ENCODE measurements at regions not wholly inside any gene's neighbourhood (a gene's known extent, or its start where the extent isn't known, plus 50 kb on each side); places are given as distances from the start of the nearest gene placed in this dataset.

DNA sequence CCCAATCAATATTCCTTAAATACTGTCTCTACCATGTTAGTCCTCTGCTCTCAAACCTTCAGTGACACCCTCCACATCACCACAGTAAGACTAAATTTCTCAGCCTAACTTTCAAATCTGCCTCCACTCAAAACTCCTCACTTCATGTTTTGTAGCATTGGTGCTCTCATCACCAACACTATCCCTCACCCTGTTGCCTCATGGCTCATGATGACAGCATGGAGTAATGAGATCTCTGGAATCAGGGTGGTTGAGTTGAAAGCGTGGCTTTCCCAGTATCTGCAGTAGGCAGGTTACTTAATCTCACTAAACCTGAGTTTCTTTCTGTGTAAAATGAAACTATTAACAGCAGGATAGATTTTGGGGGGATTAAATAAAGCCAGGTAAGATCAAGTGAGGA, 621.4 kb downstream of the NYAP2 start:
- intact Hi-C loops (cut with micrococcal nuclease; ENCODE audit: unreplicated experiment), result no loop called here
- Histone ChIP-seq H3K4me1 (ENCODE audit: insufficient read depth, low read length, poor library complexity, severe bottlenecking) (no peaks in the 10 kb centered on the region), H3K4me3 (ENCODE audit: low read depth, low read length, poor library complexity, severe bottlenecking) (no peak overlapping the region), H3K9me3 (ENCODE audit: low read depth, low read length, poor library complexity, severe bottlenecking) (no peaks in the 10 kb centered on the region), H3K36me3 (ENCODE audit: insufficient read depth, low read length, poor library complexity, severe bottlenecking) (no peaks in the 10 kb centered on the region), H3K27ac (ENCODE audit: low read depth, low read length, poor library complexity, severe bottlenecking) (no peak overlapping the region), H3K27me3 (replicated peaks; ENCODE audit: insufficient read depth, low read depth, low read length, poor library complexity) (no peaks in the 10 kb centered on the region)
- no peak for TF ChIP-seq EZH2 (IDR thresholded peaks at IDR 0.05; ENCODE audit: borderline replicate concordance, low read depth, low read length, poor library complexity, severe bottlenecking)
- TF ChIP-seq, protein P1, sequence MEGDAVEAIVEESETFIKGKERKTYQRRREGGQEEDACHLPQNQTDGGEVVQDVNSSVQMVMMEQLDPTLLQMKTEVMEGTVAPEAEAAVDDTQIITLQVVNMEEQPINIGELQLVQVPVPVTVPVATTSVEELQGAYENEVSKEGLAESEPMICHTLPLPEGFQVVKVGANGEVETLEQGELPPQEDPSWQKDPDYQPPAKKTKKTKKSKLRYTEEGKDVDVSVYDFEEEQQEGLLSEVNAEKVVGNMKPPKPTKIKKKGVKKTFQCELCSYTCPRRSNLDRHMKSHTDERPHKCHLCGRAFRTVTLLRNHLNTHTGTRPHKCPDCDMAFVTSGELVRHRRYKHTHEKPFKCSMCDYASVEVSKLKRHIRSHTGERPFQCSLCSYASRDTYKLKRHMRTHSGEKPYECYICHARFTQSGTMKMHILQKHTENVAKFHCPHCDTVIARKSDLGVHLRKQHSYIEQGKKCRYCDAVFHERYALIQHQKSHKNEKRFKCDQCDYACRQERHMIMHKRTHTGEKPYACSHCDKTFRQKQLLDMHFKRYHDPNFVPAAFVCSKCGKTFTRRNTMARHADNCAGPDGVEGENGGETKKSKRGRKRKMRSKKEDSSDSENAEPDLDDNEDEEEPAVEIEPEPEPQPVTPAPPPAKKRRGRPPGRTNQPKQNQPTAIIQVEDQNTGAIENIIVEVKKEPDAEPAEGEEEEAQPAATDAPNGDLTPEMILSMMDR (conservative IDR thresholded peaks at IDR 0.05; ENCODE audit: low read depth, low read length), result no peak
- CTCF ChIA-PET, result no interaction called here
- DNase-seq (ENCODE audit: low spot score), result no peak
- no TSS peak for BruUV-seq (replicated peaks)
- POLR2A ChIA-PET (ENCODE audit: low non-redundant PET), result no interaction called here

DNA sequence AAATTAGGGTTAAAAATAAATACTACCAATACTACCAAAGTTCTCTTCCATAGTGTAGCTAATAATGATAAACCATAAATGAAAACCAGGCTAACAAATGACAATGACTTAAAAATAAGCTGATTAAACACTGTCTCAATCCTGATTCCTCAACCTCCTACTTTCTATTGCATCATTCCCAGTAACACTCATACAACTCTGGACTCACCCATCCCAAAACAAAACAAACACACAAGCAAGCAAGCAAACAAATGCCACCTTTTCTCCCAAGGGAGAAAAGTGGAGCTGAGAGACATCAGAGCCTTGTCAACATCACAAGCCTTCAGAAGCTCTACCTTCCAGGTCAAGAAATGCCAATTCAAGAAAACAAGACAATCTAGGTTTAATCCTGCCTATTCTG, 620.7 kb downstream of the NYAP2 start:
- H3K9me3 ChIP-seq (ENCODE audit: low read depth, low read length, poor library complexity, severe bottlenecking), result no peaks in the 10 kb centered on the region
- ChIA-PET POLR2A (ENCODE audit: low non-redundant PET) (no interaction called here), CTCF (no interaction called here)
- H3K4me3 ChIP-seq (ENCODE audit: low read depth, low read length, poor library complexity, severe bottlenecking), result no peak overlapping the region
- no peaks in the 10 kb centered on the region for H3K27me3 ChIP-seq (replicated peaks; ENCODE audit: insufficient read depth, low read depth, low read length, poor library complexity)
- no peaks in the 10 kb centered on the region for H3K4me1 ChIP-seq (ENCODE audit: insufficient read depth, low read length, poor library complexity, severe bottlenecking)
- intact Hi-C loops (cut with micrococcal nuclease; ENCODE audit: unreplicated experiment), result no loop called here
- no TSS peak for BruUV-seq (replicated peaks)
- no peak overlapping the region for H3K27ac ChIP-seq (ENCODE audit: low read depth, low read length, poor library complexity, severe bottlenecking)
- H3K36me3 ChIP-seq (ENCODE audit: insufficient read depth, low read length, poor library complexity, severe bottlenecking), result no peaks in the 10 kb centered on the region
- TF ChIP-seq, protein P1 (conservative IDR thresholded peaks at IDR 0.05; ENCODE audit: low read depth, low read length), result no peak
- no peak for TF ChIP-seq EZH2 (IDR thresholded peaks at IDR 0.05; ENCODE audit: borderline replicate concordance, low read depth, low read length, poor library complexity, severe bottlenecking)
- DNase-seq (ENCODE audit: low spot score), result no peak

DNA sequence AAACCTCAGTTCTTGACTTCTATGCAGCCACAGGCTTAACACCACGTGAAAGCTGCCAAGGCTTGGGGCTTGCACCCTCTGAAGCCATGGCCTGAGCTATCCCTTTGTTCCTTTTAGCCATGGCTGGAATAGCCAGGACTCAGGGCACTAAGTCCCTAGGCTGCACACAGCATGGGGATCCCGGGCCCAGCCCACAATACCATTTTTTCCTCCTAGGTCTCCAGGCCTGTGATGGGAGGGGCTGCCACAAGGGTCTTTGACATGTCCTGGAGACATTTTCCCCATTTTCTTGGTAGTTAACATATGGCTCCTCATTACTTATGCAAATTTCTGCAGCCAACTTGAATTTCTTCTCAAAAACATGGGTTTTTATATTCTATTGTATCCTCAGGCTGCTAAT, 619.1 kb downstream of the NYAP2 start:
- H3K36me3 ChIP-seq (ENCODE audit: insufficient read depth, low read length, poor library complexity, severe bottlenecking), result no peaks in the 10 kb centered on the region
- no peaks in the 10 kb centered on the region for H3K9me3 ChIP-seq (ENCODE audit: low read depth, low read length, poor library complexity, severe bottlenecking)
- no peak overlapping the region for H3K4me3 ChIP-seq (ENCODE audit: low read depth, low read length, poor library complexity, severe bottlenecking)
- TF ChIP-seq, protein P1 (conservative IDR thresholded peaks at IDR 0.05; ENCODE audit: low read depth, low read length), result no peak
- no peak for TF ChIP-seq EZH2 (IDR thresholded peaks at IDR 0.05; ENCODE audit: borderline replicate concordance, low read depth, low read length, poor library complexity, severe bottlenecking)
- H3K27me3 ChIP-seq (replicated peaks; ENCODE audit: insufficient read depth, low read depth, low read length, poor library complexity), result no peaks in the 10 kb centered on the region
- no peak overlapping the region for H3K27ac ChIP-seq (ENCODE audit: low read depth, low read length, poor library complexity, severe bottlenecking)
- POLR2A ChIA-PET (ENCODE audit: low non-redundant PET), result no interaction called here
- H3K4me1 ChIP-seq (ENCODE audit: insufficient read depth, low read length, poor library complexity, severe bottlenecking), result no peaks in the 10 kb centered on the region
- DNase-seq (ENCODE audit: low spot score), result no peak
- BruUV-seq (replicated peaks), result no TSS peak
- intact Hi-C loops (cut with micrococcal nuclease; ENCODE audit: unreplicated experiment), result no loop called here
- CTCF ChIA-PET, result no interaction called here

All from A673 (cell line).